ENCODE measurements at regions not wholly inside any gene's neighbourhood (a gene's known extent, or its start where the extent isn't known, plus 50 kb on each side); places are given as distances from the start of the nearest gene placed in this dataset.

- no peak for DNase-seq
Measured at GRCh38 chr6:79864421-79864820, 82.9 kb downstream of the ELOVL4 start.

GRCh38 chr6:79864001-79864400, 83.4 kb downstream of the ELOVL4 start:
- peak; percentile 63 for DNase-seq

GRCh38 chr6:79863566-79863965, 83.8 kb downstream of the ELOVL4 start:
- DNase-seq, result no peak

GRCh38 chr6:79862711-79863110, 84.6 kb downstream of the ELOVL4 start:
- no peak for DNase-seq

GRCh38 chr6:79862126-79862525, 85.2 kb downstream of the ELOVL4 start:
- no peak for DNase-seq

- DNase-seq, result no peak
Measured at GRCh38 chr6:79861023-79861422, 86.3 kb downstream of the ELOVL4 start.

- DNase-seq, result no peak
Measured at GRCh38 chr6:79847426-79847825, 99.9 kb downstream of the ELOVL4 start.

- no peak for DNase-seq
Measured at GRCh38 chr6:79842376-79843040, 104.8 kb downstream of the ELOVL4 start.

- no peak for DNase-seq
Measured at GRCh38 chr6:79841577-79842375, 105.6 kb downstream of the ELOVL4 start.

GRCh38 chr6:79838851-79839250, 108.5 kb downstream of the ELOVL4 start:
- DNase-seq, result no peak

- DNase-seq, result no peak
Measured at GRCh38 chr6:79833964-79834284, 113.4 kb downstream of the ELOVL4 start.

- peak; percentile 63 for DNase-seq
Measured at GRCh38 chr6:79833264-79833963, 113.9 kb downstream of the ELOVL4 start.

GRCh38 chr6:79832723-79833122, 114.6 kb downstream of the ELOVL4 start:
- DNase-seq, result no peak

- no peak for DNase-seq
Measured at GRCh38 chr6:79824202-79824601, 123.2 kb downstream of the ELOVL4 start.

GRCh38 chr6:79821859-79822258, 125.5 kb downstream of the ELOVL4 start:
- DNase-seq, result no peak

GRCh38 chr6:79818471-79818870, 128.9 kb downstream of the ELOVL4 start:
- DNase-seq, result peak; percentile 44

- DNase-seq, result no peak
Measured at GRCh38 chr6:79814940-79815339, 132.4 kb downstream of the ELOVL4 start.

- peak; percentile 85 for DNase-seq
Measured at GRCh38 chr6:79813854-79814709, 133.3 kb downstream of the ELOVL4 start.

- peak; percentile 30 for DNase-seq
Measured at GRCh38 chr6:79813143-79813850, 134.1 kb downstream of the ELOVL4 start.

GRCh38 chr6:79812195-79812594, 135.2 kb downstream of the ELOVL4 start:
- peak; percentile 37 for DNase-seq

GRCh38 chr6:79810871-79811270, 136.5 kb downstream of the ELOVL4 start:
- DNase-seq, result peak; percentile 88

GRCh38 chr6:79810185-79810705, 137.1 kb downstream of the ELOVL4 start:
- peak; percentile 100 for DNase-seq
